Ascending aorta (tissue), 2 donors: ENCODE measurements at regions not wholly inside any gene's neighbourhood (a gene's known extent, or its start where the extent isn't known, plus 50 kb on each side); places are given as distances from the start of the nearest gene placed in this dataset.
"Not testable (repeated sequence)": the region's sequence is repeated elsewhere in the genome, so short reads cannot be mapped to it uniquely, and the experiment has no call there.

Experiments
- DNase-seq, 2 donors: peaks; one replicate each; pipeline ENCODE4 v3.0.0-alpha.2; 2019; ENCODE audit warnings: low spot score in 2 of 2
- H3K27ac ChIP-seq, 2 donors: fragments of 200-600 bp; sonication (generic); one replicate each; pipeline ENCODE4 v1.5.1; 2016 to 2017; ENCODE audit warnings: mild to moderate bottlenecking in 1 of 2
- H3K27me3 ChIP-seq: fragments of 200-600 bp; sonication (generic); one replicate; pipeline ENCODE4 v1.5.1; 2017
- H3K36me3 ChIP-seq, 2 donors: fragments of 200-600 bp; sonication (generic); one replicate each; pipeline ENCODE4 v1.5.1; 2016
- H3K4me1 ChIP-seq, 2 donors: fragments of 200-600 bp; sonication (generic); one replicate each; pipeline ENCODE4 v1.5.1; 2016 to 2017; ENCODE audit warnings: mild to moderate bottlenecking in 1 of 2
- H3K4me3 ChIP-seq, 2 donors: fragments of 200-600 bp; sonication (generic); one replicate each; pipeline ENCODE4 v1.5.1; 2016 to 2017; ENCODE audit warnings: mild to moderate bottlenecking in 1 of 2
- H3K9me3 ChIP-seq, 2 donors: fragments of 200-600 bp; sonication (generic); one replicate each; pipeline ENCODE4 v1.5.1; 2016
- intact Hi-C: fragments of 100-400 bp; cut with DNase I; formaldehyde crosslinking; loops from one replicate; pipeline ENCODE4 v1.15.1; 2023
- TF ChIP-seq, protein P1 (sequence below), 3 experiments: fragments of 200-600 bp in 2 of 3; fragments of 450-650 bp in 1 of 3; sonication (generic) in 2 of 3; IDR thresholded peaks; one replicate each; pipeline ENCODE4 v1.5.1; 2016 to 2019; ENCODE audit warnings: antibody characterized with exemption in 3 of 3, mild to moderate bottlenecking in 1 of 3, moderate library complexity in 1 of 3

- Histone ChIP-seq H3K4me3 (no peak overlapping the region), H3K27me3 (no peaks in the 10 kb centered on the region), H3K36me3 (no peaks in the 10 kb centered on the region), H3K9me3 (no peaks in the 10 kb centered on the region), H3K4me1 (no peaks in the 10 kb centered on the region), H3K27ac (no peak overlapping the region)
- DNase-seq: peak in 1 of 2 donors; percentile 48
- TF ChIP-seq, protein P1, sequence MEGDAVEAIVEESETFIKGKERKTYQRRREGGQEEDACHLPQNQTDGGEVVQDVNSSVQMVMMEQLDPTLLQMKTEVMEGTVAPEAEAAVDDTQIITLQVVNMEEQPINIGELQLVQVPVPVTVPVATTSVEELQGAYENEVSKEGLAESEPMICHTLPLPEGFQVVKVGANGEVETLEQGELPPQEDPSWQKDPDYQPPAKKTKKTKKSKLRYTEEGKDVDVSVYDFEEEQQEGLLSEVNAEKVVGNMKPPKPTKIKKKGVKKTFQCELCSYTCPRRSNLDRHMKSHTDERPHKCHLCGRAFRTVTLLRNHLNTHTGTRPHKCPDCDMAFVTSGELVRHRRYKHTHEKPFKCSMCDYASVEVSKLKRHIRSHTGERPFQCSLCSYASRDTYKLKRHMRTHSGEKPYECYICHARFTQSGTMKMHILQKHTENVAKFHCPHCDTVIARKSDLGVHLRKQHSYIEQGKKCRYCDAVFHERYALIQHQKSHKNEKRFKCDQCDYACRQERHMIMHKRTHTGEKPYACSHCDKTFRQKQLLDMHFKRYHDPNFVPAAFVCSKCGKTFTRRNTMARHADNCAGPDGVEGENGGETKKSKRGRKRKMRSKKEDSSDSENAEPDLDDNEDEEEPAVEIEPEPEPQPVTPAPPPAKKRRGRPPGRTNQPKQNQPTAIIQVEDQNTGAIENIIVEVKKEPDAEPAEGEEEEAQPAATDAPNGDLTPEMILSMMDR (IDR thresholded peaks at IDR 0.05): no peak
- intact Hi-C loops: no loop called here
Measured at GRCh38 chr5:135094339-135095051, 60.5 kb upstream of the PITX1 start.

GRCh38 chr5:135093483-135093882 lies 59.5 kb upstream of the PITX1 start:
- not testable (repeated sequence) for H3K36me3 ChIP-seq

GRCh38 chr5:135092476-135092875 lies 58.4 kb upstream of the PITX1 start:
- Histone ChIP-seq H3K4me1 (no peaks in the 10 kb centered on the region), H3K27me3 (no peaks in the 10 kb centered on the region), H3K27ac (no peak overlapping the region), H3K9me3 (no peaks in the 10 kb centered on the region), H3K4me3 (no peak overlapping the region), H3K36me3 (no peaks in the 10 kb centered on the region)
- intact Hi-C loops: no loop called here
- TF ChIP-seq, protein P1 (IDR thresholded peaks at IDR 0.05): no peak
- DNase-seq: peak in 1 of 2 donors; percentile 38

More at GRCh38 chr5:135093483-135093882, 59.5 kb upstream of the PITX1 start:
- intact Hi-C loops, DNase-seq, H3K9me3 ChIP-seq, H3K27ac ChIP-seq, H3K4me3 ChIP-seq, H3K27me3 ChIP-seq, H3K4me1 ChIP-seq: not testable (repeated sequence)

- TF ChIP-seq, protein P1 (IDR thresholded peaks at IDR 0.05): no peak
- Histone ChIP-seq H3K4me1 (no peaks in the 10 kb centered on the region), H3K9me3 (no peaks in the 10 kb centered on the region), H3K4me3 (no peak overlapping the region), H3K27ac (no peak overlapping the region), H3K36me3 (no peaks in the 10 kb centered on the region), H3K27me3 (no peaks in the 10 kb centered on the region)
- intact Hi-C loops: no loop called here
- peak in 1 of 2 donors; percentile 19 for DNase-seq
Measured at GRCh38 chr5:135091286-135091685, 57.3 kb upstream of the PITX1 start.

- H3K9me3 ChIP-seq: no peaks in the 10 kb centered on the region
- no peaks in the 10 kb centered on the region for H3K36me3 ChIP-seq
- DNase-seq: peak in 1 of 2 donors; percentile 12
- H3K4me3 ChIP-seq: no peak overlapping the region
- no peak overlapping the region for H3K27ac ChIP-seq
- H3K27me3 ChIP-seq: no peaks in the 10 kb centered on the region
- intact Hi-C loops: no loop called here
- TF ChIP-seq, protein P1 (IDR thresholded peaks at IDR 0.05): no peak
- H3K4me1 ChIP-seq: no peaks in the 10 kb centered on the region
Measured at GRCh38 chr5:135089912-135090311, 55.9 kb upstream of the PITX1 start.

DNA sequence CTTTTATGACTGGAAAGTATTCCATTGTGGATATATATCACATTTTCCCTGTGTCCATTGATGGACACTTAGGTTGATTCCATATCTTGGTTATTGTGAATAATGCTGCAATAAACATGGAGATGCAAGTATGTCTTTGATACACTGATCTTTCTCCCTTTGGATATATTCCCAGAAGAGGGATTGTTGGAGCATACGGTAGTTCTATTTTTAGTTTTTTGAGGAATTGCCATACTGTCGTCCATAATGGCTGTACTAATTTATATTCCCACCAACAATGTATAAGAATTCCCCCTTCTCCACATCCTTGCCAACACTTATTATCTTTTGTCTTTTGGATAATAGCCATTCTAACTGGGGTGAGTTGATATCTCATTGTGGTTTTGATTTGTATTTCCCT lies 54.9 kb upstream of the PITX1 start:
- Histone ChIP-seq H3K36me3 (no peaks in the 10 kb centered on the region), H3K4me3 (no peak overlapping the region), H3K9me3 (no peaks in the 10 kb centered on the region), H3K27me3 (no peaks in the 10 kb centered on the region), H3K4me1 (no peaks in the 10 kb centered on the region), H3K27ac (no peak overlapping the region)
- no peak for DNase-seq
- intact Hi-C loops: no loop called here
- TF ChIP-seq, protein P1 (IDR thresholded peaks at IDR 0.05): no peak
